ENCODE measurements at regions not wholly inside any gene's neighbourhood (a gene's known extent, or its start where the extent isn't known, plus 50 kb on each side); places are given as distances from the start of the nearest gene placed in this dataset.

DNA sequence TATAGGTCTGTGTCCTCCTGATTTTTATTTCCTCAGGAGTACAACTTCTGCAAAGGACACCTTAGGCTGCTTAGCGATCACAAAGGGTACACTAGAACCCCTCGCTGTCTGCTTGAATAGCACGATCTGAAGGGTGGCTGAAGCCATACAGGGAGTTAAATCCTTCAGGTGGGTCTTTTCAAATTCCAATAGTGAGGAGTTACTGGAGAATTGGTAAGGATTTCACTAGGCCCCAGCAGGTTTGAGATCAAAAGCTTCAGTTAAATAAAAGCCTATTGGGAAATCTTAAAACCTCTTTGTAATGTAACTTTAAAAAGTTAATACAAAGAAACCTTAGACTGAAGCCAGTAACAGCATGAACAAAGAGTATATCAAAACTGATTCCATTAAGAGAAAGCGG lies 613.1 kb downstream of the ZEB2 start:
- no peak overlapping the region for H3K4me3 Mint-ChIP-seq
- ATAC-seq = no peak
- peaks cover 2% of the 10 kb centered on the region for H3K27me3 Mint-ChIP-seq (ENCODE audit: low read depth)
- peaks cover 5% of the 10 kb centered on the region for H3K4me1 Mint-ChIP-seq (ENCODE audit: low read depth)
- CTCF ChIA-PET = no interaction called here
- DNase-seq = no peak
- no peaks in the 10 kb centered on the region for H3K9me3 Mint-ChIP-seq (ENCODE audit: insufficient read depth)
- no peaks in the 10 kb centered on the region for H3K36me3 Mint-ChIP-seq (ENCODE audit: low read depth)
- POLR2A ChIA-PET = no interaction called here
- H3K27ac Mint-ChIP-seq = no peak overlapping the region

DNA sequence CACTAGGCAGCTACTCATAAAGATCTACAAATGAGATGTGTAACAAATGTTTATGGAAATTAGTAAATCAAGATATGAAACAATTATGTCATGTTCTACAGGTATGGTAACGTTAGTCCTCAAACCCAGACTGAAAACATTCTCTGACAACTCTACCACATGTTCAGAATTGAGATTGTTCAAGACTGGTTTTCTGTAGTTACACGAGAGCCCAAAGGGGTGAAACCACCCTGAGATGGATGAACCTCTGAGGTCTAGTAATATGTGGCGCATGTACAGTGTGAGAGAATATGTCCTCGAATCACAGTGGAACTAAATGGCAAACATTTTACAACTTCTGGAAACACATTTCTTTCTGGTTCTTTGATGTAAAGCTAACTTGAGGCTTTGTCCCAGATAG lies 614.3 kb downstream of the ZEB2 start:
- DNase-seq = no peak
- no peak for ATAC-seq
- no peak overlapping the region for H3K27ac Mint-ChIP-seq
- ChIA-PET CTCF (no interaction called here), POLR2A (no interaction called here)
- no peaks in the 10 kb centered on the region for H3K9me3 Mint-ChIP-seq (ENCODE audit: insufficient read depth)
- no peak overlapping the region for H3K4me3 Mint-ChIP-seq
- peaks cover 8% of the 10 kb centered on the region for H3K4me1 Mint-ChIP-seq (ENCODE audit: low read depth)
- H3K27me3 Mint-ChIP-seq (ENCODE audit: low read depth) = peaks cover 2% of the 10 kb centered on the region
- no peaks in the 10 kb centered on the region for H3K36me3 Mint-ChIP-seq (ENCODE audit: low read depth)

DNA sequence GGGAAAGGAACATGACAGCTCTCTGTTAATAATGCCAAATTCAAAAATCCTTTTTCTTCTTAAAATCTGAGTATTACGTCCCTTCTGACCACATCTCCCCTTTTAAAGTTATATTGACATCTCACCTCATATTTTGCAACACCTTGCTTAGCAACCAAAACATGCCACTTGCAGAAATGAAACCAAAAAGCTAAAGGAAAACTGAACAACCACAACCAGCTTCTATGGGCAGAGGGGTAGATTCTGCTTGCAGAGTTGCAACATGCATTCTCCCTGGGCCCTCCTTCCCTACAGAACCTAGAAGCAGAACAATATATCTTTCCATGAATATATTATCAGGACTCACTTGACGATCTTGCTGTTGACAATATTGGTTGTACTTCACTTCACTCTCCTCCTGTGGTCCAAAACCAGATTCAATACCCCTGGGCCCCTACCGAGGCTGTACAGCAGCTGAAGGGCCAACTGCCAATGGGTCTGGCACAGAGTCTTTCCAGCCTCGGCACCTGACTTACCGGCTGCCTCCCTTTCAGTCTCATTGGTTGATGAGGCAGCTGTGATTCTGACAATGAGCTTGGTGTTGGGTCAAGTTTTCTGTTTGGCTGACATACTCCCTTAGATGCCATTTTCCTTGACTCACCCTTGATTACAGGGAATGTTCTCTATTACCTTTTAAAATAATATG lies 616.6 kb downstream of the ZEB2 start:
- H3K27ac Mint-ChIP-seq = no peak overlapping the region
- POLR2A ChIA-PET = no interaction called here
- ATAC-seq = no peak
- no peaks in the 10 kb centered on the region for H3K36me3 Mint-ChIP-seq (ENCODE audit: low read depth)
- H3K27me3 Mint-ChIP-seq (ENCODE audit: low read depth) = peaks cover 2% of the 10 kb centered on the region
- CTCF ChIA-PET = no interaction called here
- peaks cover 8% of the 10 kb centered on the region for H3K4me1 Mint-ChIP-seq (ENCODE audit: low read depth)
- no peak overlapping the region for H3K4me3 Mint-ChIP-seq
- DNase-seq = no peak
- H3K9me3 Mint-ChIP-seq (ENCODE audit: insufficient read depth) = no peaks in the 10 kb centered on the region

DNA sequence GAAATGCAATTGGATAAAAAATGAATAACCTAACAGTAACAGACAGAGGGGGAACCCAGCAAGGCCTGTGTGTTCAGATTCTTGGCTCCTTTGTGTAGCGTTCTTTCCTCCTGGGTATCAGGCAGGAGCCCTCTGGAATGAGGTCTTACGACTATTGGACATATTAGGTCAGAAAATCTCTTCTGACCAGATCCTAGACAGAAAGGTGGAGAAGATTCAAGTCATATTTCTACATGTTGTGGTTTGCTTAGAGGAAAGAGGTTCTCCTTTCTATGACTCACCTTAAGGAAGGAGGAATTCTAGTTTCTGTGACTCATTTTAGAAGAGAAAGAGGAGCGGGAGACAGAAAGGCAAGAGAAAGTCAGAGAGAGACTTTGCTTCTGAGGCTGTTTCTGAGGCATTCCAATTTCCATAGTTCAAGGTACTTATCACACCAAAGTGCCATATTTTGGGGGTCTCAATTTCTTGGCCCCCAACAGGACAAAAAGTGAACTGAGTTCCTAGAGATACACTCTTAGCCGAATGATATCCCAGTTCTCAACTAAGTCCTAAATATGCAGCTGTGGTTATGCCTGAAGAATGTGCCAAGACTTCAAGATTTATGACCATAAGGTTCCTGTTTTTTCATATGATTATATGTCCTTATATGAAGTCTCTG lies 618.6 kb downstream of the ZEB2 start:
- ATAC-seq = no peak
- no peak overlapping the region for H3K4me3 Mint-ChIP-seq

DNA sequence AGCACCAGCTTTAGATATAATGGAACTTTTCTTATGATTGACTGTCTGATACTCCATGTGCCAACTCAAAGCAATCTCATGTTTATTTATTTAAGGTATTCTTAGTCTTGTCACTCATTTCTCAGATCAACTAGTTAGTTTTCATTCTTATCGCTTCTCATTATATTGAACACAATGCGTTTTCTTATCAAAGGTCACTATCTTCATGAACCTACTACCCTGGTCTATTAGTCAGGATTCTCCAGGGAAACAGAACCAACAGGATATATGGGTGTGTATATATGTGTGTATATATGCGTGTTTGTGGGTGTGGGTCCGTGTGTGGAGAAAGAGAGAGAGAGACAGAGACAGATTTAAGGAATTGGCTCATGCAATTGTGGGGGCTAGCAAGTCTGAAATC lies 619.9 kb downstream of the ZEB2 start:
- peaks cover 8% of the 10 kb centered on the region for H3K4me1 Mint-ChIP-seq (ENCODE audit: low read depth)
- H3K27ac Mint-ChIP-seq = no peak overlapping the region
- DNase-seq = no peak
- peaks cover 6% of the 10 kb centered on the region for H3K27me3 Mint-ChIP-seq (ENCODE audit: low read depth)
- H3K9me3 Mint-ChIP-seq (ENCODE audit: insufficient read depth) = no peaks in the 10 kb centered on the region
- no peaks in the 10 kb centered on the region for H3K36me3 Mint-ChIP-seq (ENCODE audit: low read depth)
- ChIA-PET POLR2A (no interaction called here), CTCF (no interaction called here)
- ATAC-seq = no peak
- H3K4me3 Mint-ChIP-seq = no peak overlapping the region

More for the DNA sequence above, 618.6 kb downstream of the ZEB2 start:
- peaks cover 6% of the 10 kb centered on the region for H3K27me3 Mint-ChIP-seq (ENCODE audit: low read depth)
- ChIA-PET CTCF (no interaction called here), POLR2A (no interaction called here)
- DNase-seq = no peak
- H3K36me3 Mint-ChIP-seq (ENCODE audit: low read depth) = no peaks in the 10 kb centered on the region
- H3K27ac Mint-ChIP-seq = no peak overlapping the region
- peaks cover 8% of the 10 kb centered on the region for H3K4me1 Mint-ChIP-seq (ENCODE audit: low read depth)
- H3K9me3 Mint-ChIP-seq (ENCODE audit: insufficient read depth) = no peaks in the 10 kb centered on the region

DNA sequence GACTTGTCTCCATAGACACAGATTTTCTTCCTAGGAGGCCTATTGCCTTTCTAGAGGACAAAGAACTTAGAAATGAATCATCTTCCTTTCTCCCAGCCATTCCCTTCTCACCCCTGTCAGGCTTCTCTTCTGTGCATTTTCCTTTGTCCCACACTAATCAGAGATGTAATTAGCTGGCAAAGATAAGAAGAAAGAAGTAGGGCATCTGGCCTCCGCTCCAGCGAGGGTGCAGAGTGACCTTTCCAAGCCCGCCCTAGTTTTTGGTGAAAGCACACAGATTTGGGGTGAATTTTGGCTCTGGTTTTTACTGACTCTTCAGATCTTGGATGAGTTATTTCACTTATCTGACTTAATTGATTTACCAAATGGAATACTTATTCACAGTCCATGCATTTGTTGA lies 626.5 kb downstream of the ZEB2 start:
- no peak for DNase-seq
- ChIA-PET CTCF (no interaction called here), POLR2A (no interaction called here)
- H3K27ac Mint-ChIP-seq = no peak overlapping the region
- no peaks in the 10 kb centered on the region for H3K4me1 Mint-ChIP-seq (ENCODE audit: low read depth)
- peaks cover 9% of the 10 kb centered on the region for H3K27me3 Mint-ChIP-seq (ENCODE audit: low read depth)
- H3K9me3 Mint-ChIP-seq (ENCODE audit: insufficient read depth) = no peaks in the 10 kb centered on the region
- no peaks in the 10 kb centered on the region for H3K36me3 Mint-ChIP-seq (ENCODE audit: low read depth)
- no peak overlapping the region for H3K4me3 Mint-ChIP-seq
- ATAC-seq = no peak

DNA sequence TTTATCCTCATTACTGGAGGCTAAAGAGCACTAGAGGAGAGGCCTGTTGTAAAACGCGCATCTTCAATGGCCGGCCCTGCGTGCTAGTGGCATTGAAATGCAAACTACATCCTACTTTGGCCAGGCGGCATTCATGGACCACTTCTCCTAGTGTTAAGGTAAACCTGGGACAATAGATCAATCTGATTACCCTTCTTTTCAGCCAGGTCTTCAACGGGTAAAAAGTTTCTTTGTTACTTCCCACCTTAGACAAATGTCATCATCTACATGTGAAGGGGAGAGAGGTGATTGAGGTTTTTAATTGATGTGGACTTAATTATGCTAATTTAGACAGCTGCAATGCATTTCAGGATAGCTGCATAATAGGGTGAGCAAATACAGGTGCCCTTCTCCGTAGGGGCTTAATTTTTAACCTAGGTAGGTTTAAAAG lies 628.0 kb downstream of the ZEB2 start:
- ChIA-PET POLR2A (no interaction called here), CTCF (no interaction called here)
- Mint-ChIP-seq H3K36me3 (ENCODE audit: low read depth) (no peaks in the 10 kb centered on the region), H3K4me1 (ENCODE audit: low read depth) (no peaks in the 10 kb centered on the region), H3K27ac (no peak overlapping the region), H3K27me3 (ENCODE audit: low read depth) (peaks cover 9% of the 10 kb centered on the region), H3K9me3 (ENCODE audit: insufficient read depth) (no peaks in the 10 kb centered on the region), H3K4me3 (no peak overlapping the region)
- DNase-seq (no peak), ATAC-seq (no peak)

DNA sequence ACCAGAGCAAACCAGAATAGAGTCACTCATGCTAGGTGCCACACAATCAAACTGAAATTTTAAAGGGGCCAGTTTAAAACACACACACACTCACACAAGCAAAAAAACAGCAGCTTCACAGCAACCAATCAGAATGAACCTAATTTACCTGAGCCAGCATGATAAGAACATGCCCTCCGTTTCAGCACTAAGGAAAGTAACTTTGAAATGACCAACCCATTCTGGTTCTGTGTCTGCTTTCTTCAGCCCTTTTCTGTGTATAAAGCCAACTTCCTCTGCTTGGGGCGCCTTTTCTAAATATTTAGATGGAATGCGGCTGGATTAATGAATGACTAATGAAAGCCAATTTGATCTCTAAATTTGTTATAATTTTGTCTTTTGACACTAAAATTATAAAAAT lies 629.1 kb downstream of the ZEB2 start:
- POLR2A ChIA-PET = no interaction called here
- Mint-ChIP-seq H3K9me3 (ENCODE audit: insufficient read depth) (no peaks in the 10 kb centered on the region), H3K27ac (no peak overlapping the region), H3K4me3 (no peak overlapping the region), H3K27me3 (ENCODE audit: low read depth) (peaks cover 5% of the 10 kb centered on the region), H3K4me1 (ENCODE audit: low read depth) (no peaks in the 10 kb centered on the region), H3K36me3 (ENCODE audit: low read depth) (no peaks in the 10 kb centered on the region)
- ATAC-seq = no peak
- no peak for DNase-seq
- CTCF ChIA-PET = no interaction called here

DNA sequence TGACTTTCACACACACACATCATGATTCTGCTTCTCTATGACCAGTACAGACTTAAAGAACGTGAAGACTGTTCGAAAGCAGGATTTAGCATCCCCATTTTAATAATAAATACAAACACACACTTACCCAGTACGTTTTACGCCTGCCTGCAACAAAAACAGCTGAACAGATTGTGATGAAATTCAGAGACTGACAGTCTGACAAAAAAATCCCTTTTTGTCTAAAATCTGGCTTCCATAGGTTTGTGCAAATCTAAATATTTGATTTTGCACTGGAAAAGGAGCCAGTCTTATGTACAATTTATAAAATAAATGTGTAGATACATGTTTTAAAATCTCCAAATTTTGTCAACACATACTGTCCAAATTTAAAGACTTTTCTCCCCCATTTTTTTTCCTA lies 630.7 kb downstream of the ZEB2 start:
- ATAC-seq (no peak), DNase-seq (no peak)
- no peaks in the 10 kb centered on the region for H3K27me3 Mint-ChIP-seq (ENCODE audit: low read depth)
- no peaks in the 10 kb centered on the region for H3K4me1 Mint-ChIP-seq (ENCODE audit: low read depth)
- ChIA-PET CTCF (no interaction called here), POLR2A (no interaction called here)
- no peaks in the 10 kb centered on the region for H3K9me3 Mint-ChIP-seq (ENCODE audit: insufficient read depth)
- H3K36me3 Mint-ChIP-seq (ENCODE audit: low read depth) = no peaks in the 10 kb centered on the region
- H3K4me3 Mint-ChIP-seq = no peak overlapping the region
- H3K27ac Mint-ChIP-seq = no peak overlapping the region

DNA sequence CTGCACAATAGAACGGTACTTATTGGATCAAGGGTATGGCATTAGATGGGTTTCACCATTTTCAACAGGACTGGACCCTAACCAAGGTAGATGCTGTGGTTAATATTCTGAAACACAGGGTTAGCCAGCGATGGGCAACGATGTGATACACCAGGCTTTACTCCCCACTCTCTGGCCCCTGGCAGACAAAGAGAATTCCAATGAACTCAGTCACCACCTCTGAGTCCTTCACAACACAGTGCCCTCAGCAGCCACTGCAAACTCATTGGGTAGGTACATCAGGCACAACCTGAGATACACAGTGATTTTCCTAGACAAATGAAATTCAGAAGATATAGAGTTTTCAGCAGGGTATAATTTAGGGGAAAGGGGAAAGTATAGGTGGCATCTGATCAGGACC lies 634.5 kb downstream of the ZEB2 start:
- DNase-seq (no peak), ATAC-seq (no peak)
- ChIA-PET POLR2A (no interaction called here), CTCF (no interaction called here)
- Mint-ChIP-seq H3K9me3 (ENCODE audit: insufficient read depth) (no peaks in the 10 kb centered on the region), H3K27ac (no peak overlapping the region), H3K4me1 (ENCODE audit: low read depth) (no peaks in the 10 kb centered on the region), H3K4me3 (no peak overlapping the region), H3K36me3 (ENCODE audit: low read depth) (no peaks in the 10 kb centered on the region), H3K27me3 (ENCODE audit: low read depth) (no peaks in the 10 kb centered on the region)

DNA sequence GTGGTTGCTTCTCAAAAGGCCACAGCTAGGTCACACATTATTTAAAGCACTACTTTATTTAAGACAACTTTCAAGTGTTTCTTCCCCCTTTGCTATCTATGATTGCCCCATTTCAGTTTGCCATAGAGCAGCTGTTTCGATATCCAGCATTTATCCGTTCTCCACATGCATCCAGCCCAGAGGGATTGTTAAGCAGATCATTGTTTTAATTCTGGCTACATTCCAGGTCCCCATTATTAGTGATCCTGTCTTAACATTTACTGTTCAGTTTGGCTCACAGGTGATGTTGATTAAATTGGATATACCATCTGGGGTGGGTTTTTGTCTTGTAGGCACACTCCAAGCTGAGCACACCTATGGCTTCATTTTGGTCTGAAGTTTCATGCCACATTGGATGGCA lies 638.7 kb downstream of the ZEB2 start:
- H3K9me3 Mint-ChIP-seq (ENCODE audit: insufficient read depth) = no peaks in the 10 kb centered on the region
- no peaks in the 10 kb centered on the region for H3K4me1 Mint-ChIP-seq (ENCODE audit: low read depth)
- CTCF ChIA-PET = no interaction called here

DNA sequence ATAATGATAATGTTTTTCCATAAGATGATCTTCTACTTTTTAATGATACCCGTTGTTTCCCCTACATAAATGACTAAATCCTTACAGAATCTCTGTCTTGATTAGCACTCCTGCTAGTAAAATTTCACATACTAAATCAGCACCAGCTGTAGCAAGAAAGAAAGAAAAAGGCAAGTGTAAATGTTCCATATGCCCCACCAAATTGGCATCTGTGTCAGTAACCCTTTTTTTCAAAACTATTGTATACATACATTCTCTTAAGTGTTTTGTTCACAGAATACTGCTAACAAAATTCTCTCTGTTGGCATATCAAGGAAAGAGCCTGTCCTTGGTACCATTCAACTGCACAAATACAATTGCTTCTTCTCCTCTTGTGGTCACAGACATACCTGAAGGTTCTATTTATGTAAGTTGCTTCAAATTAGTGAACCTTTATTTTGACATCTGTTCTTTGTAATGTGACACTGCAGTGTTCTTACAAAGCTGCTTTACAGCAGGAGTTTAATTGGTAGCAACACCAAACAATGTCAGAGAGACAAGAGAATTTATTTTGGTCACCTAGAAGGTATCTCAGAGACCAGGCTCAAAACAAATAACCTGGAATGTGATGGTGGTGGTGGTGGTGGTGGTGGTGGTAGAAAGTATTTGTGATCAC lies 641.9 kb downstream of the ZEB2 start:
- H3K27ac Mint-ChIP-seq = no peak overlapping the region
- no peaks in the 10 kb centered on the region for H3K9me3 Mint-ChIP-seq (ENCODE audit: insufficient read depth)
- H3K4me3 Mint-ChIP-seq = no peak overlapping the region
- ATAC-seq = no peak
- no peaks in the 10 kb centered on the region for H3K36me3 Mint-ChIP-seq (ENCODE audit: low read depth)
- no peaks in the 10 kb centered on the region for H3K4me1 Mint-ChIP-seq (ENCODE audit: low read depth)
- ChIA-PET POLR2A (no interaction called here), CTCF (no interaction called here)
- no peak for DNase-seq
- H3K27me3 Mint-ChIP-seq (ENCODE audit: low read depth) = no peaks in the 10 kb centered on the region

More for the DNA sequence above, 638.7 kb downstream of the ZEB2 start:
- no peaks in the 10 kb centered on the region for H3K36me3 Mint-ChIP-seq (ENCODE audit: low read depth)
- ATAC-seq (no peak), DNase-seq (no peak)
- H3K27ac Mint-ChIP-seq = no peak overlapping the region
- no peaks in the 10 kb centered on the region for H3K27me3 Mint-ChIP-seq (ENCODE audit: low read depth)
- POLR2A ChIA-PET = no interaction called here
- no peak overlapping the region for H3K4me3 Mint-ChIP-seq

DNA sequence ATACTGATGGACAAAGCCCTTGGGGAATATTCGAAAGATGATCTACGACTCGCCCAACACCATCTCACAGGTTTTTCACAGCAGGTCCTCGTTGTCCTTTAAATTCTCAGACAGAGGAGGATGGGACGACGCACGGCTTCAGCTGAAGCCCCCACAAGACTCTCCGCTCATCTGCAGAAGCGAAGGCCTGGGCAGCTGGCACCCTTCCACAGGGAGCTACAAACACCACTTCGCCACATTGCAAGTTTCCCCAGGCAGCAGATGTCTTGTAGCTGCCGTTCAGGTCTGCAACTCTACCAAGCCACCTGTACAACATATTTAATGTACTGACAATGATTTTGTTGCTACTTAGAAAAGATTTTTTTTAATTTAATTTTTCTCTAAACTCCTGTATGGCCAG lies 642.9 kb downstream of the ZEB2 start:
- Mint-ChIP-seq H3K36me3 (ENCODE audit: low read depth) (no peaks in the 10 kb centered on the region), H3K4me1 (ENCODE audit: low read depth) (no peaks in the 10 kb centered on the region), H3K9me3 (ENCODE audit: insufficient read depth) (no peaks in the 10 kb centered on the region), H3K27me3 (ENCODE audit: low read depth) (no peaks in the 10 kb centered on the region), H3K4me3 (no peak overlapping the region), H3K27ac (no peak overlapping the region)
- ATAC-seq = no peak
- ChIA-PET POLR2A (no interaction called here), CTCF (no interaction called here)
- no peak for DNase-seq
